ENCODE measurements at regions not wholly inside any gene's neighbourhood (a gene's known extent, or its start where the extent isn't known, plus 50 kb on each side); places are given as distances from the start of the nearest gene placed in this dataset.

DNA sequence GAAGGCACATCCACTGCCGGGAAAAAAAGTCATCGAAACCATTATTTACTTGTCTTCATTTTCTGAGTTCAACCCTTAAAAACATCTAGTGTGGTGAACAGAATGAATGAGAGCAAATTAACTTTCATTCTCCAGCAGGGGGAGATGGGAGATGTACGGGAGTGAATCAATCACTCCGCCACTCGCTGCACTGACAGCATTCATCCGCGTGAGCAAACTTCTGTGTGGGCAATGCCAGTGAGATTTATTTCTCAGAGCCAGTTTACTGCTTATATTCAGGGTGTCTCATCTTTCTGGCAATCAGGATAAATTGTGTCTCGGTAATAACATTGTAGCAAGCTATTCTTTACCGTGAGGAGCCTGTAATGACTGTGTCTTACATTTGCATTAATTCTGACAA, 463.6 kb upstream of the MIS18BP1 start (continued):
- TF ChIP-seq, protein P1, sequence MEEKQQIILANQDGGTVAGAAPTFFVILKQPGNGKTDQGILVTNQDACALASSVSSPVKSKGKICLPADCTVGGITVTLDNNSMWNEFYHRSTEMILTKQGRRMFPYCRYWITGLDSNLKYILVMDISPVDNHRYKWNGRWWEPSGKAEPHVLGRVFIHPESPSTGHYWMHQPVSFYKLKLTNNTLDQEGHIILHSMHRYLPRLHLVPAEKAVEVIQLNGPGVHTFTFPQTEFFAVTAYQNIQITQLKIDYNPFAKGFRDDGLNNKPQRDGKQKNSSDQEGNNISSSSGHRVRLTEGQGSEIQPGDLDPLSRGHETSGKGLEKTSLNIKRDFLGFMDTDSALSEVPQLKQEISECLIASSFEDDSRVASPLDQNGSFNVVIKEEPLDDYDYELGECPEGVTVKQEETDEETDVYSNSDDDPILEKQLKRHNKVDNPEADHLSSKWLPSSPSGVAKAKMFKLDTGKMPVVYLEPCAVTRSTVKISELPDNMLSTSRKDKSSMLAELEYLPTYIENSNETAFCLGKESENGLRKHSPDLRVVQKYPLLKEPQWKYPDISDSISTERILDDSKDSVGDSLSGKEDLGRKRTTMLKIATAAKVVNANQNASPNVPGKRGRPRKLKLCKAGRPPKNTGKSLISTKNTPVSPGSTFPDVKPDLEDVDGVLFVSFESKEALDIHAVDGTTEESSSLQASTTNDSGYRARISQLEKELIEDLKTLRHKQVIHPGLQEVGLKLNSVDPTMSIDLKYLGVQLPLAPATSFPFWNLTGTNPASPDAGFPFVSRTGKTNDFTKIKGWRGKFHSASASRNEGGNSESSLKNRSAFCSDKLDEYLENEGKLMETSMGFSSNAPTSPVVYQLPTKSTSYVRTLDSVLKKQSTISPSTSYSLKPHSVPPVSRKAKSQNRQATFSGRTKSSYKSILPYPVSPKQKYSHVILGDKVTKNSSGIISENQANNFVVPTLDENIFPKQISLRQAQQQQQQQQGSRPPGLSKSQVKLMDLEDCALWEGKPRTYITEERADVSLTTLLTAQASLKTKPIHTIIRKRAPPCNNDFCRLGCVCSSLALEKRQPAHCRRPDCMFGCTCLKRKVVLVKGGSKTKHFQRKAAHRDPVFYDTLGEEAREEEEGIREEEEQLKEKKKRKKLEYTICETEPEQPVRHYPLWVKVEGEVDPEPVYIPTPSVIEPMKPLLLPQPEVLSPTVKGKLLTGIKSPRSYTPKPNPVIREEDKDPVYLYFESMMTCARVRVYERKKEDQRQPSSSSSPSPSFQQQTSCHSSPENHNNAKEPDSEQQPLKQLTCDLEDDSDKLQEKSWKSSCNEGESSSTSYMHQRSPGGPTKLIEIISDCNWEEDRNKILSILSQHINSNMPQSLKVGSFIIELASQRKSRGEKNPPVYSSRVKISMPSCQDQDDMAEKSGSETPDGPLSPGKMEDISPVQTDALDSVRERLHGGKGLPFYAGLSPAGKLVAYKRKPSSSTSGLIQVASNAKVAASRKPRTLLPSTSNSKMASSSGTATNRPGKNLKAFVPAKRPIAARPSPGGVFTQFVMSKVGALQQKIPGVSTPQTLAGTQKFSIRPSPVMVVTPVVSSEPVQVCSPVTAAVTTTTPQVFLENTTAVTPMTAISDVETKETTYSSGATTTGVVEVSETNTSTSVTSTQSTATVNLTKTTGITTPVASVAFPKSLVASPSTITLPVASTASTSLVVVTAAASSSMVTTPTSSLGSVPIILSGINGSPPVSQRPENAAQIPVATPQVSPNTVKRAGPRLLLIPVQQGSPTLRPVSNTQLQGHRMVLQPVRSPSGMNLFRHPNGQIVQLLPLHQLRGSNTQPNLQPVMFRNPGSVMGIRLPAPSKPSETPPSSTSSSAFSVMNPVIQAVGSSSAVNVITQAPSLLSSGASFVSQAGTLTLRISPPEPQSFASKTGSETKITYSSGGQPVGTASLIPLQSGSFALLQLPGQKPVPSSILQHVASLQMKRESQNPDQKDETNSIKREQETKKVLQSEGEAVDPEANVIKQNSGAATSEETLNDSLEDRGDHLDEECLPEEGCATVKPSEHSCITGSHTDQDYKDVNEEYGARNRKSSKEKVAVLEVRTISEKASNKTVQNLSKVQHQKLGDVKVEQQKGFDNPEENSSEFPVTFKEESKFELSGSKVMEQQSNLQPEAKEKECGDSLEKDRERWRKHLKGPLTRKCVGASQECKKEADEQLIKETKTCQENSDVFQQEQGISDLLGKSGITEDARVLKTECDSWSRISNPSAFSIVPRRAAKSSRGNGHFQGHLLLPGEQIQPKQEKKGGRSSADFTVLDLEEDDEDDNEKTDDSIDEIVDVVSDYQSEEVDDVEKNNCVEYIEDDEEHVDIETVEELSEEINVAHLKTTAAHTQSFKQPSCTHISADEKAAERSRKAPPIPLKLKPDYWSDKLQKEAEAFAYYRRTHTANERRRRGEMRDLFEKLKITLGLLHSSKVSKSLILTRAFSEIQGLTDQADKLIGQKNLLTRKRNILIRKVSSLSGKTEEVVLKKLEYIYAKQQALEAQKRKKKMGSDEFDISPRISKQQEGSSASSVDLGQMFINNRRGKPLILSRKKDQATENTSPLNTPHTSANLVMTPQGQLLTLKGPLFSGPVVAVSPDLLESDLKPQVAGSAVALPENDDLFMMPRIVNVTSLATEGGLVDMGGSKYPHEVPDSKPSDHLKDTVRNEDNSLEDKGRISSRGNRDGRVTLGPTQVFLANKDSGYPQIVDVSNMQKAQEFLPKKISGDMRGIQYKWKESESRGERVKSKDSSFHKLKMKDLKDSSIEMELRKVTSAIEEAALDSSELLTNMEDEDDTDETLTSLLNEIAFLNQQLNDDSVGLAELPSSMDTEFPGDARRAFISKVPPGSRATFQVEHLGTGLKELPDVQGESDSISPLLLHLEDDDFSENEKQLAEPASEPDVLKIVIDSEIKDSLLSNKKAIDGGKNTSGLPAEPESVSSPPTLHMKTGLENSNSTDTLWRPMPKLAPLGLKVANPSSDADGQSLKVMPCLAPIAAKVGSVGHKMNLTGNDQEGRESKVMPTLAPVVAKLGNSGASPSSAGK (IDR thresholded peaks at IDR 0.05), result no peak
- TF ChIP-seq CAMTA2 (CRISPR knock-in tag; conservative IDR thresholded peaks at IDR 0.05) (no peak), SP1 (CRISPR knock-in tag; IDR thresholded peaks at IDR 0.05) (no peak), HOXB6 (CRISPR knock-in tag; IDR thresholded peaks at IDR 0.05; ENCODE audit: borderline replicate concordance) (no peak), SMAD2 (IDR thresholded peaks at IDR 0.05; ENCODE audit: low read depth, low read length) (no peak)
- TF ChIP-seq, protein P2, sequence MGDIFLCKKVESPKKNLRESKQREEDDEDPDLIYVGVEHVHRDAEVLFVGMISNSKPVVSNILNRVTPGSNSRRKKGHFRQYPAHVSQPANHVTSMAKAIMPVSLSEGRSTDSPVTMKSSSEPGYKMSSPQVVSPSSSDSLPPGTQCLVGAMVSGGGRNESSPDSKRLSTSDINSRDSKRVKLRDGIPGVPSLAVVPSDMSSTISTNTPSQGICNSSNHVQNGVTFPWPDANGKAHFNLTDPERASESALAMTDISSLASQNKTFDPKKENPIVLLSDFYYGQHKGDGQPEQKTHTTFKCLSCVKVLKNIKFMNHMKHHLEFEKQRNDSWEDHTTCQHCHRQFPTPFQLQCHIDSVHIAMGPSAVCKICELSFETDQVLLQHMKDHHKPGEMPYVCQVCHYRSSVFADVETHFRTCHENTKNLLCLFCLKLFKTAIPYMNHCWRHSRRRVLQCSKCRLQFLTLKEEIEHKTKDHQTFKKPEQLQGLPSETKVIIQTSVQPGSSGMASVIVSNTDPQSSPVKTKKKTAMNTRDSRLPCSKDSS (IDR thresholded peaks at IDR 0.05; ENCODE audit: low read depth, partially characterized antibody), result no peak
